ENCODE measurements at regions not wholly inside any gene's neighbourhood (a gene's known extent, or its start where the extent isn't known, plus 50 kb on each side); places are given as distances from the start of the nearest gene placed in this dataset.

- Histone ChIP-seq H3K27me3 (no peaks in the 10 kb centered on the region), H3K4me3 (no peak overlapping the region), H3K27ac (peak overlapping the region in 1 of 4 donors; percentile 39), H3K36me3 (no peaks in the 10 kb centered on the region), H3K9me3 (no peaks in the 10 kb centered on the region), H3K4me1 (no peaks in the 10 kb centered on the region)
- no peak for TF ChIP-seq CTCF (IDR thresholded peaks at IDR 0.05)
- TF ChIP-seq EP300 (IDR thresholded peaks at IDR 0.05): no peak
- no peak for TF ChIP-seq POLR2A (IDR thresholded peaks at IDR 0.05)
- TF ChIP-seq POLR2AphosphoS5 (IDR thresholded peaks at IDR 0.05): peak in 2 of 4 donors; percentile 19 to 31
- 71 to 78% methylated on average over 3 of the region's 3 CpGs for WGBS, 2 donors
- DNase-seq: peak; percentile 81
- intact Hi-C loops (cut with DNase I): no loop called here
Measured at GRCh38 chr7:77467408-77467807, 51.3 kb upstream of the GSAP start.

- 69 to 77% methylated on average over 1 of the region's 1 CpG for WGBS, 2 donors
- Histone ChIP-seq H3K9me3 (no peaks in the 10 kb centered on the region), H3K27me3 (no peaks in the 10 kb centered on the region), H3K4me1 (no peaks in the 10 kb centered on the region), H3K27ac (peak overlapping the region in 1 of 4 donors; percentile 39), H3K4me3 (no peak overlapping the region), H3K36me3 (no peaks in the 10 kb centered on the region)
- DNase-seq: no peak
- intact Hi-C loops (cut with DNase I): no loop called here
- TF ChIP-seq POLR2AphosphoS5 (IDR thresholded peaks at IDR 0.05): no peak
- no peak for TF ChIP-seq EP300 (IDR thresholded peaks at IDR 0.05)
- TF ChIP-seq CTCF (IDR thresholded peaks at IDR 0.05): no peak
- no peak for TF ChIP-seq POLR2A (IDR thresholded peaks at IDR 0.05)
Measured at GRCh38 chr7:77466450-77466849, 50.3 kb upstream of the GSAP start.
